Ishikawa (cell line): ENCODE measurements at regions not wholly inside any gene's neighbourhood (a gene's known extent, or its start where the extent isn't known, plus 50 kb on each side); places are given as distances from the start of the nearest gene placed in this dataset.

ENCODE experiments used
- CREB1 ChIP-seq: IDR thresholded peaks from 2 replicates; pipeline ENCODE4 v1.6.1; 2012; ENCODE audit warnings: low read depth
- TF ChIP-seq, protein P1 (sequence below): IDR thresholded peaks from 2 replicates; pipeline ENCODE4 v1.6.1; 2012
- TF ChIP-seq, protein P2 (sequence below): IDR thresholded peaks from 2 replicates; pipeline ENCODE4 v1.6.1; 2012; ENCODE audit warnings: low read depth, mild to moderate bottlenecking
- TF ChIP-seq, protein P3 (sequence below): IDR thresholded peaks from 2 replicates; pipeline ENCODE4 v1.6.1; 2012

DNA sequence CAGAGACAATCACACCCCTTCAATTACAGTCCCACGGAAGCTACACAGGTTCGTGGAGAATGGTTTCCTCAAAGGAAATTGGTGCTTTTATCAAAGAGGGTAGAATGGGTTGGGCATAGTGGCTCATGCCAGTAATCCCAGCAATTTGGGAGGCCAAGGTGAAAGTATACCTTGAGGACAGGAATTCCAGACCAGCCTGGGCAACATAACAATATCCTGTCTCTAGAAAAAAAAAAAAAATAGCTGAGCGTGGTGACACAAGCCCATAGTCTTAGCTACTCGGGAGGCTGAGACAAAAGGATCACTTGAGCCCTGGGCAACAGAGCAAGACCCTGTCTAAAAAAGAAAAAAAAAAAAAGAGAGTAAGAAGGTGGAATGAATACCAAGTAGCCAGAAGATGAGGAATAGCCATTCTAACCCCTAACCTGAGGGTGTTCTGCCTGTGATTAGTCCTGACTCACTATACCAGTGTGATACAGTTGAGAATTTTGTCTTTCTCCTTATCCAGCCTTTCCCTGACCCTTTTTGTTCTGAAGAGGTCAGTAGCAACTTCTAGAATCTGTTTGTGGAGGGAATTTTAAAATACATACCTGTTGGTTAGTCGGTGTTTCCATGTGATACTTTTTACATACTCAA, 283.2 kb downstream of the MREG start:
- TF ChIP-seq, protein P1, sequence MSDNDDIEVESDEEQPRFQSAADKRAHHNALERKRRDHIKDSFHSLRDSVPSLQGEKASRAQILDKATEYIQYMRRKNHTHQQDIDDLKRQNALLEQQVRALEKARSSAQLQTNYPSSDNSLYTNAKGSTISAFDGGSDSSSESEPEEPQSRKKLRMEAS, result no peak
- TF ChIP-seq, protein P2, sequence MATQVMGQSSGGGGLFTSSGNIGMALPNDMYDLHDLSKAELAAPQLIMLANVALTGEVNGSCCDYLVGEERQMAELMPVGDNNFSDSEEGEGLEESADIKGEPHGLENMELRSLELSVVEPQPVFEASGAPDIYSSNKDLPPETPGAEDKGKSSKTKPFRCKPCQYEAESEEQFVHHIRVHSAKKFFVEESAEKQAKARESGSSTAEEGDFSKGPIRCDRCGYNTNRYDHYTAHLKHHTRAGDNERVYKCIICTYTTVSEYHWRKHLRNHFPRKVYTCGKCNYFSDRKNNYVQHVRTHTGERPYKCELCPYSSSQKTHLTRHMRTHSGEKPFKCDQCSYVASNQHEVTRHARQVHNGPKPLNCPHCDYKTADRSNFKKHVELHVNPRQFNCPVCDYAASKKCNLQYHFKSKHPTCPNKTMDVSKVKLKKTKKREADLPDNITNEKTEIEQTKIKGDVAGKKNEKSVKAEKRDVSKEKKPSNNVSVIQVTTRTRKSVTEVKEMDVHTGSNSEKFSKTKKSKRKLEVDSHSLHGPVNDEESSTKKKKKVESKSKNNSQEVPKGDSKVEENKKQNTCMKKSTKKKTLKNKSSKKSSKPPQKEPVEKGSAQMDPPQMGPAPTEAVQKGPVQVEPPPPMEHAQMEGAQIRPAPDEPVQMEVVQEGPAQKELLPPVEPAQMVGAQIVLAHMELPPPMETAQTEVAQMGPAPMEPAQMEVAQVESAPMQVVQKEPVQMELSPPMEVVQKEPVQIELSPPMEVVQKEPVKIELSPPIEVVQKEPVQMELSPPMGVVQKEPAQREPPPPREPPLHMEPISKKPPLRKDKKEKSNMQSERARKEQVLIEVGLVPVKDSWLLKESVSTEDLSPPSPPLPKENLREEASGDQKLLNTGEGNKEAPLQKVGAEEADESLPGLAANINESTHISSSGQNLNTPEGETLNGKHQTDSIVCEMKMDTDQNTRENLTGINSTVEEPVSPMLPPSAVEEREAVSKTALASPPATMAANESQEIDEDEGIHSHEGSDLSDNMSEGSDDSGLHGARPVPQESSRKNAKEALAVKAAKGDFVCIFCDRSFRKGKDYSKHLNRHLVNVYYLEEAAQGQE, result no peak
- TF ChIP-seq, protein P3, sequence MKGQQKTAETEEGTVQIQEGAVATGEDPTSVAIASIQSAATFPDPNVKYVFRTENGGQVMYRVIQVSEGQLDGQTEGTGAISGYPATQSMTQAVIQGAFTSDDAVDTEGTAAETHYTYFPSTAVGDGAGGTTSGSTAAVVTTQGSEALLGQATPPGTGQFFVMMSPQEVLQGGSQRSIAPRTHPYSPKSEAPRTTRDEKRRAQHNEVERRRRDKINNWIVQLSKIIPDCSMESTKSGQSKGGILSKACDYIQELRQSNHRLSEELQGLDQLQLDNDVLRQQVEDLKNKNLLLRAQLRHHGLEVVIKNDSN, result no peak
- no peak for TF ChIP-seq CREB1
